ENCODE measurements at regions not wholly inside any gene's neighbourhood (a gene's known extent, or its start where the extent isn't known, plus 50 kb on each side); places are given as distances from the start of the nearest gene placed in this dataset.

GRCh38 chr21:23093259-23093658 is 2095.1 kb downstream of the NCAM2 start:
- POLR2A ChIA-PET, result no interaction called here
- CTCF ChIA-PET, result no interaction called here
- no peaks in the 10 kb centered on the region for H3K36me3 ChIP-seq (ENCODE audit: control insufficient read depth, insufficient read depth, low read length)
- no peak for TF ChIP-seq CTCF (IDR thresholded peaks at IDR 0.05; ENCODE audit: insufficient read depth, low read depth, low read length)
- H3K4me3 ChIP-seq (ENCODE audit: low read depth, low read length), result no peak overlapping the region
- H3K27me3 ChIP-seq (ENCODE audit: control insufficient read depth, insufficient read depth, low read length), result no peaks in the 10 kb centered on the region
- no peak for DNase-seq (ENCODE audit: low read depth)

GRCh38 chr21:23099185-23099584 is 2101.0 kb downstream of the NCAM2 start:
- DNase-seq (ENCODE audit: low read depth), result no peak
- H3K27me3 ChIP-seq (ENCODE audit: control insufficient read depth, insufficient read depth, low read length), result no peaks in the 10 kb centered on the region
- no peak overlapping the region for H3K4me3 ChIP-seq (ENCODE audit: low read depth, low read length)
- CTCF ChIA-PET, result no interaction called here
- H3K36me3 ChIP-seq (ENCODE audit: control insufficient read depth, insufficient read depth, low read length), result no peaks in the 10 kb centered on the region
- no peak for TF ChIP-seq CTCF (IDR thresholded peaks at IDR 0.05; ENCODE audit: insufficient read depth, low read depth, low read length)
- POLR2A ChIA-PET, result no interaction called here

GRCh38 chr21:23101111-23101510 is 2102.9 kb downstream of the NCAM2 start:
- POLR2A ChIA-PET, result no interaction called here
- Histone ChIP-seq H3K4me3 (ENCODE audit: low read depth, low read length) (no peak overlapping the region), H3K36me3 (ENCODE audit: control insufficient read depth, insufficient read depth, low read length) (no peaks in the 10 kb centered on the region), H3K27me3 (ENCODE audit: control insufficient read depth, insufficient read depth, low read length) (no peaks in the 10 kb centered on the region)
- CTCF ChIA-PET, result no interaction called here
- TF ChIP-seq CTCF (IDR thresholded peaks at IDR 0.05; ENCODE audit: insufficient read depth, low read depth, low read length), result no peak
- DNase-seq (ENCODE audit: low read depth), result no peak

GRCh38 chr21:23108533-23108932 is 2110.3 kb downstream of the NCAM2 start:
- no peak for DNase-seq (ENCODE audit: low read depth)
- Histone ChIP-seq H3K36me3 (ENCODE audit: control insufficient read depth, insufficient read depth, low read length) (no peaks in the 10 kb centered on the region), H3K27me3 (ENCODE audit: control insufficient read depth, insufficient read depth, low read length) (no peaks in the 10 kb centered on the region), H3K4me3 (ENCODE audit: low read depth, low read length) (no peak overlapping the region)
- TF ChIP-seq CTCF (IDR thresholded peaks at IDR 0.05; ENCODE audit: insufficient read depth, low read depth, low read length), result no peak
- CTCF ChIA-PET, result no interaction called here
- POLR2A ChIA-PET, result no interaction called here

- TF ChIP-seq CTCF (IDR thresholded peaks at IDR 0.05; ENCODE audit: insufficient read depth, low read depth, low read length), result no peak
- no peak overlapping the region for H3K4me3 ChIP-seq (ENCODE audit: low read depth, low read length)
- no peaks in the 10 kb centered on the region for H3K27me3 ChIP-seq (ENCODE audit: control insufficient read depth, insufficient read depth, low read length)
- H3K36me3 ChIP-seq (ENCODE audit: control insufficient read depth, insufficient read depth, low read length), result no peaks in the 10 kb centered on the region
- CTCF ChIA-PET, result no interaction called here
- DNase-seq (ENCODE audit: low read depth), result no peak
- POLR2A ChIA-PET, result no interaction called here
Measured at GRCh38 chr21:23111070-23111600, 2112.9 kb downstream of the NCAM2 start.
